PC-9 (cell line): ENCODE measurements at regions not wholly inside any gene's neighbourhood (a gene's known extent, or its start where the extent isn't known, plus 50 kb on each side); places are given as distances from the start of the nearest gene placed in this dataset.

ENCODE experiments used
- CTCF ChIP-seq: fragments of 200-600 bp; sonication (generic); conservative IDR thresholded peaks from 2 replicates; pipeline ENCODE4 v1.6.1; 2017; ENCODE audit warnings: mixed run types, antibody characterized with exemption, mild to moderate bottlenecking, moderate library complexity
- EZH2 ChIP-seq: fragments of 200-600 bp; sonication (generic); IDR thresholded peaks from 2 replicates; pipeline ENCODE4 v1.8.0; 2017; ENCODE audit warnings: antibody characterized with exemption, low read depth

- TF ChIP-seq CTCF (no peak), EZH2 (no peak)
Measured at GRCh38 chr1:82567348-82567747, 766.6 kb downstream of the ADGRL2 start.
